ENCODE measurements at regions not wholly inside any gene's neighbourhood (a gene's known extent, or its start where the extent isn't known, plus 50 kb on each side); places are given as distances from the start of the nearest gene placed in this dataset.

- no peak for TF ChIP-seq CTCF (IDR thresholded peaks at IDR 0.05)
- TF ChIP-seq EZH2 (IDR thresholded peaks at IDR 0.05): no peak
Observed at GRCh38 chr7:57685418-57685817, 235.4 kb downstream of the ZNF716 start.
